GM12875 (cell line): ENCODE measurements at regions not wholly inside any gene's neighbourhood (a gene's known extent, or its start where the extent isn't known, plus 50 kb on each side); places are given as distances from the start of the nearest gene placed in this dataset.

Experiments
- H3K4me3 ChIP-seq: one replicate; pipeline ENCODE4 v1.5.1; 2011; ENCODE audit warnings: low read depth, low read length, control low read depth
- TF ChIP-seq, protein P1 (sequence below): IDR thresholded peaks from 2 replicates; pipeline ENCODE4 v1.5.1; 2011; ENCODE audit warnings: low read depth, mild to moderate bottlenecking, control low read depth, inconsistent platforms, low read length, moderate library complexity, borderline replicate concordance; ENCODE audit not compliant: insufficient read depth

DNA sequence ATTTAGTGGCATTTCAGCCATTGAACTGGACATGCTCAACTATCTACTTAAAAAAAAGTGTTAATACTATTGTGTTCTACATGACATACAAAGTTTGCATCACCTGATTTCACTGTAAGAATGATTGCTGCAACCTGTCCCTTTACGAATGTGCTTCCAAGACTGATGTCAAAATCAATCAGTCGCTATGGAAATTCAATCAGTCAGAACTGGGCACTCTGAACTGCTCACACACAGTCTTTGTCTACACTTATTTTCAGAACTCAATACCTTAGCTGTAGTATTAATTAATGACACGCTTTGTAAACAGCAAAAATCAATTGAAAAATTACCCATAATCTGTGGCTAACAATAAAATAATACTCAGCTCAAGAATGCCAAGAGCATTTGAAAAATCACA lies 70.3 kb upstream of the KLHL29 start:
- TF ChIP-seq, protein P1, sequence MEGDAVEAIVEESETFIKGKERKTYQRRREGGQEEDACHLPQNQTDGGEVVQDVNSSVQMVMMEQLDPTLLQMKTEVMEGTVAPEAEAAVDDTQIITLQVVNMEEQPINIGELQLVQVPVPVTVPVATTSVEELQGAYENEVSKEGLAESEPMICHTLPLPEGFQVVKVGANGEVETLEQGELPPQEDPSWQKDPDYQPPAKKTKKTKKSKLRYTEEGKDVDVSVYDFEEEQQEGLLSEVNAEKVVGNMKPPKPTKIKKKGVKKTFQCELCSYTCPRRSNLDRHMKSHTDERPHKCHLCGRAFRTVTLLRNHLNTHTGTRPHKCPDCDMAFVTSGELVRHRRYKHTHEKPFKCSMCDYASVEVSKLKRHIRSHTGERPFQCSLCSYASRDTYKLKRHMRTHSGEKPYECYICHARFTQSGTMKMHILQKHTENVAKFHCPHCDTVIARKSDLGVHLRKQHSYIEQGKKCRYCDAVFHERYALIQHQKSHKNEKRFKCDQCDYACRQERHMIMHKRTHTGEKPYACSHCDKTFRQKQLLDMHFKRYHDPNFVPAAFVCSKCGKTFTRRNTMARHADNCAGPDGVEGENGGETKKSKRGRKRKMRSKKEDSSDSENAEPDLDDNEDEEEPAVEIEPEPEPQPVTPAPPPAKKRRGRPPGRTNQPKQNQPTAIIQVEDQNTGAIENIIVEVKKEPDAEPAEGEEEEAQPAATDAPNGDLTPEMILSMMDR, result no peak
- no peak overlapping the region for H3K4me3 ChIP-seq

DNA sequence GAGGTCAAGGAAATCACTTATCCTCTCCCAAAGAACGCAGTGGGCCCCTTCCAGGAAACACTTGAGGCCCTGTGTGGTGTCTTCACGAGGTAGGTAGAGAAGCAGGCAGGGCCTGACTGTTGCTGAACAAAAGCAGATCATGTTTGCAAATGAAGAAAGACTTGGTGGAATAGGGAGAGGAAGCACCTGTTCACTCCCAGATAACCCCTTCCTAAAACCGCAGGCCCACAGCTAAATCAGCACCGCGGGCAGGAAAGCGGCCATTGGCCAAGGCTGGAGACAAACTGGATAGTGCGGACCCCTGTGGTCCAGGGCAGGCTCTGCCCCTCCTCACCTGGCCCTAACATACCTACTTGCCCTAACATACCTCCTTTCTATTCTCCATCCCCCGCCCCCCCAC lies 64.9 kb upstream of the KLHL29 start:
- TF ChIP-seq, protein P1, result no peak
- H3K4me3 ChIP-seq, result no peak overlapping the region

DNA sequence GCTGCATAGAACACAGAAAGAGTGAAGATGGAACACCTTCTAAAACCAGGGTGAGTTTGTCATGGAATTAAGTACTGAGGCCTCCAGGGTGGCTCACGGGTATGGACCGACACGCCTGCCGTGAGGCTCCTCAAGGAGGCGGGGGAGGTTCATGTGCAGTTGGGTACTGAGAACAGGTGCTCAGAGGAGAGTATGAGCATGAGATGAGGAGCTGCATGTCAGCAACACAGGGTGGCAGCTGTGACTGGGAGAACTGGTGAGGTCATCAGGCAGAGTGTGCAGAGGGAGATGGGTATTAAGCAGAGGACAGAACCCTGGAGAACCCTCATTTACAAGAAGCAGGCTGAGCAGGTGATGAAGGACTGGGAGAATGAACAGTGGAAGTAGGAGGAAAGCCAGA lies 63.2 kb upstream of the KLHL29 start:
- H3K4me3 ChIP-seq, result no peak overlapping the region
- TF ChIP-seq, protein P1, result no peak

DNA sequence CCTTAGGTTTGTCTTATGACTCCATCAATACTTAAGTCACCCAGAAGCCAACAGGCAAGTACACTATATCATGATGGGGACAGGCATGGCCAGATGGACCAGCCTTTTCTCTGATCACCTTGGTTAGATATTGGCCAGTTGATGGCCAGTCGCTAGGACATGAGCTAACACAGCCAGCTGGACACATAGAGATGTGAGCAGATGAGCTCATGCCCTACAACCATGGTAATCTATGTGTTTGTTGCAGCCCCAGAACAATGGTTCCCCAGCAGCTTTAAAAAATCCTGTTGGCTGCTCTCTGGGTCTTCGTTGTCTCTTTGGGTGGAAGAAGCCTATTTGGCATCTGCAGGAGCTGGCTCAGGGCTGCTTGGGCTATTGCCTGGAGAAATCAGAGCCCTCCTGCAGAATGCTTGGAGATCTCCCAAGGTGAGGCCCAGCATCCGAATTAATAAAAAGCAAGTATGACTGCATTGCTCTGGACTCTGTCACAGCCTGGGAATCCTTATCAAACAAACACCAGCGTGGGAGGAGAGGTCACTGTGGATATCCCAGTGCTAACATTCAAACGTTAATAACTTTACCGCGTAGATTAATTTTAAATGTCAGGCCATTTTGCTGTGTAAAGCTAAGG lies 62.3 kb upstream of the KLHL29 start:
- TF ChIP-seq, protein P1, result no peak
- no peak overlapping the region for H3K4me3 ChIP-seq

DNA sequence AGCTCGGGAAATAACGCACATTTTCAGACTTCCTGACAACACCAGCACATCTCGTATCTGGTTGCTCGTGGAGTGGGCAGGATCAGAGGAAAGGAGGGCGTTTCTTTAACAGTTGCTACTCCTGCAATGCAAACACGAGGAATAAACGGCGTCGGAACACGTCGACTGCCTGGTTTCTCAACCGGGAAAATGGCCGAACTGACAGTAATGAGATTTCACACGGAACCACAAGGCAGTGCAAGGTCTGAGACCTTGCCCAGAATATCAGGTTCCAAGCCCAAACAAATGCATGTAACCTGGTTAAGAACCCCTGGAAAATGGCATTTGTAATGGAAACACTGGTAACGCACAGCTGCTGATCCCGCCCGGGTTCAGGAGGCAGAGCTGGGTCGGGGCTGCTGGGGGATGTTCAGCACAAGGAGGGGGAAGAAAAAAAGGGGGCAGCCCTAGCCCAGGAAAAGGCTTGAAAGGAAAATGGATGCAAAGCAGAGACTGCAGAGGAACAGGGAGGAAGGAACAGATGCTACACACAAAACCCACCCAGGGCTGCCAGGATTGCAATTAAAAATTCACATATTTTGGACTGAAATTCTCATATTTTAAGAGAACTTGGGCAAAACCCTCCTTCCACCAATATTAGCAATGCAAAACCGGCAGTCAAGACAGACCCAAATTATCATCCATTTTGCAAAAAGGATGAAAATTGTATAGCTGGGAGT lies 61.6 kb upstream of the KLHL29 start:
- H3K4me3 ChIP-seq, result no peak overlapping the region
- TF ChIP-seq, protein P1, result no peak

DNA sequence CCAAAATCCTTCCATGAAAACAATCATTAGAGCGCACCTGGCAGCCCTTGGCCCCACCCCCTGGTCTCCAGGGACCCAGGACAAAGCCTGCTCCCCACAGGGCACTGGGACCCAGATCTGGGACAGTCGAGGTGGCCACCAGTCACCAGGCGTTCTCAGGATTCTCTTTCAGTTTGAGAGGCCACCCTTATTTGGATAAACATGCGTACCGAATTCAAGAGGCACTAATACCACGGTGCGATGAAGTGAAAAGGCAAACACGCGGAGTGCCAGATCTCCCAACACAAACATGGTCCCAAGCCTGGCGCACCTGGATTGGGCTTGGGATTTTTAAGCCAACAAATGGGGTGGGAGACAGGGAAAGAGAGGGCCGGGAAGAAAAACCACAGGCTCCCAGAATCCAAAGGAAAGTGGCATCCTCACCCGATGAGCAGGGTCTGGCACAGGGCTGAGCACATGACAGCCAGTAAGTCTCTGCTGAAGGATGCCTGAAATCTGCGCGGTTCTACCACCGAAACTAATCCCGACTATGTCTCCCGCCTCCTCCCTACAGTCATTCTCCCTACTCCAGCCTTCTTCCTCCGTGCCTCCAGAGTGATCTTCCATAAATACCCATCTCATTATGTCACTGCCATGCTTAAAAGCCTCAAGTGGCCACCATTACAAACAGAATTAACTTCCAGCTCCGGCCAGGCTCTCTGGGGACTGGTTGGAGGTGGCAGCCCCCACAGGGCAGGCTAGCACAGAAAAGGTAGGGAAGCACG lies 60.9 kb upstream of the KLHL29 start:
- H3K4me3 ChIP-seq, result no peak overlapping the region
- TF ChIP-seq, protein P1, result no peak
